ENCODE measurements at regions not wholly inside any gene's neighbourhood (a gene's known extent, or its start where the extent isn't known, plus 50 kb on each side); places are given as distances from the start of the nearest gene placed in this dataset.

DNA sequence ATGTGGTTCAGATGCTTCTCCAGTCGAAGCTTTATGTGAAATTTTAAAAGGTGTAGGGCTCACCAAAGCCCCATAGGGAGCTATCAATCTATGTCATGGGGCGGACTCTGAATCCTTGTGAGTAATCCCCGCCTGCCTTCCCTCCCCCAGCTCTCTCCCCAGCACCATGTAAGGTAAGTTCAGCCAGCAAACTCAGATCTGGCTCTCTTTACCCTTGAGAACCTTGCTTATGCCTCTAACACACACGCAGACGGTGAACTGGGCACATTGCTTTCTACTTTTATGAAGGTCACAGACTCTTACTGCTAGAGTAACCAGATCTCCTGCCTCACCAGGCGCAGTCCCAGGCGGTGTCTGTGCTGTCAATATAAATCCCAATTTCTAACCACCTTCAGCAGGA is 82.6 kb upstream of the CNKSR3 start:
- TF ChIP-seq, protein P1, sequence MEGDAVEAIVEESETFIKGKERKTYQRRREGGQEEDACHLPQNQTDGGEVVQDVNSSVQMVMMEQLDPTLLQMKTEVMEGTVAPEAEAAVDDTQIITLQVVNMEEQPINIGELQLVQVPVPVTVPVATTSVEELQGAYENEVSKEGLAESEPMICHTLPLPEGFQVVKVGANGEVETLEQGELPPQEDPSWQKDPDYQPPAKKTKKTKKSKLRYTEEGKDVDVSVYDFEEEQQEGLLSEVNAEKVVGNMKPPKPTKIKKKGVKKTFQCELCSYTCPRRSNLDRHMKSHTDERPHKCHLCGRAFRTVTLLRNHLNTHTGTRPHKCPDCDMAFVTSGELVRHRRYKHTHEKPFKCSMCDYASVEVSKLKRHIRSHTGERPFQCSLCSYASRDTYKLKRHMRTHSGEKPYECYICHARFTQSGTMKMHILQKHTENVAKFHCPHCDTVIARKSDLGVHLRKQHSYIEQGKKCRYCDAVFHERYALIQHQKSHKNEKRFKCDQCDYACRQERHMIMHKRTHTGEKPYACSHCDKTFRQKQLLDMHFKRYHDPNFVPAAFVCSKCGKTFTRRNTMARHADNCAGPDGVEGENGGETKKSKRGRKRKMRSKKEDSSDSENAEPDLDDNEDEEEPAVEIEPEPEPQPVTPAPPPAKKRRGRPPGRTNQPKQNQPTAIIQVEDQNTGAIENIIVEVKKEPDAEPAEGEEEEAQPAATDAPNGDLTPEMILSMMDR (IDR thresholded peaks at IDR 0.05 in 4 of 5, conservative IDR thresholded peaks at IDR 0.05 in 1 of 5), result no peak
- no peak for TF ChIP-seq POLR2A (IDR thresholded peaks at IDR 0.05)
